ENCODE measurements at regions not wholly inside any gene's neighbourhood (a gene's known extent, or its start where the extent isn't known, plus 50 kb on each side); places are given as distances from the start of the nearest gene placed in this dataset.

- Histone ChIP-seq H3F3A (ENCODE audit: low read length, unreplicated experiment) (no peaks in the 10 kb centered on the region), H3K9me3 (ENCODE audit: low read length) (no peaks in the 10 kb centered on the region), H3K9me2 (replicated peaks; ENCODE audit: low read length) (no peaks in the 10 kb centered on the region), H3K4me2 (ENCODE audit: low read length) (no peak overlapping the region), H2AFZ (ENCODE audit: low read length) (no peak overlapping the region), H3K27ac (ENCODE audit: low read length) (no peak overlapping the region), H3K9ac (ENCODE audit: low read length) (no peak overlapping the region), H3K36me3 (ENCODE audit: low read depth, low read length) (no peaks in the 10 kb centered on the region), H3K4me3 (ENCODE audit: low read length) (no peak overlapping the region), H3K79me2 (ENCODE audit: low read length) (no peaks in the 10 kb centered on the region), H4K20me1 (ENCODE audit: low read length) (no peaks in the 10 kb centered on the region), H3K4me1 (ENCODE audit: insufficient read depth, low read length) (0 out of 2 replicates have a peak, but pooled peaks cover 4% of the 10 kb centered on the region), H3K27me3 (ENCODE audit: low read length) (no peaks in the 10 kb centered on the region)
- intact Hi-C loops (cut with micrococcal nuclease): no loop called here
- POLR2A ChIA-PET (ENCODE audit: unreplicated experiment): no interaction called here
- DNase-seq: no peak
- no TSS peak for BruUV-seq (replicated peaks)
- no peak for TF ChIP-seq CTCF (conservative IDR thresholded peaks at IDR 0.05; ENCODE audit: low read depth, low read length)
- no peak for TF ChIP-seq EZH2phosphoT487 (IDR thresholded peaks at IDR 0.05; ENCODE audit: borderline replicate concordance, low read length)
- no peak for TF ChIP-seq EZH2 (IDR thresholded peaks at IDR 0.05; ENCODE audit: low read length, unreplicated experiment)
- CTCF ChIA-PET: no interaction called here
- ATAC-seq: no peak
These were observed 327.9 kb upstream of the PRKCQ start for GRCh38 chr10:6907877-6908530.

GRCh38 chr10:6894405-6894804, 314.3 kb upstream of the PRKCQ start:
- ATAC-seq: no peak
- no TSS peak for BruUV-seq (replicated peaks)

More at GRCh38 chr10:6894405-6894804, 314.3 kb upstream of the PRKCQ start:
- CTCF ChIA-PET: no interaction called here
- H2AFZ ChIP-seq (ENCODE audit: low read length): no peak overlapping the region
- POLR2A ChIA-PET (ENCODE audit: unreplicated experiment): no interaction called here
- H3K27ac ChIP-seq (ENCODE audit: low read length): no peak overlapping the region
- no peaks in the 10 kb centered on the region for H3F3A ChIP-seq (ENCODE audit: low read length, unreplicated experiment)
- no peaks in the 10 kb centered on the region for H3K79me2 ChIP-seq (ENCODE audit: low read length)
- no peak overlapping the region for H3K9ac ChIP-seq (ENCODE audit: low read length)
- H3K4me2 ChIP-seq (ENCODE audit: low read length): no peak overlapping the region
- H3K9me3 ChIP-seq (ENCODE audit: low read length): no peaks in the 10 kb centered on the region
- intact Hi-C loops (cut with micrococcal nuclease): no loop called here
- DNase-seq: no peak
- no peak for TF ChIP-seq CTCF (conservative IDR thresholded peaks at IDR 0.05; ENCODE audit: low read depth, low read length)
- no peak for TF ChIP-seq EZH2 (IDR thresholded peaks at IDR 0.05; ENCODE audit: low read length, unreplicated experiment)
- no peak for TF ChIP-seq EZH2phosphoT487 (IDR thresholded peaks at IDR 0.05; ENCODE audit: borderline replicate concordance, low read length)
- H3K9me2 ChIP-seq (replicated peaks; ENCODE audit: low read length): no peaks in the 10 kb centered on the region
- H3K36me3 ChIP-seq (ENCODE audit: low read depth, low read length): no peaks in the 10 kb centered on the region
- no peak overlapping the region for H3K4me3 ChIP-seq (ENCODE audit: low read length)
- H3K27me3 ChIP-seq (ENCODE audit: low read length): peaks cover 5% of the 10 kb centered on the region
- no peaks in the 10 kb centered on the region for H3K4me1 ChIP-seq (ENCODE audit: insufficient read depth, low read length)
- no peaks in the 10 kb centered on the region for H4K20me1 ChIP-seq (ENCODE audit: low read length)
